Sigmoid colon (tissue), 3 donors: ENCODE measurements at regions not wholly inside any gene's neighbourhood (a gene's known extent, or its start where the extent isn't known, plus 50 kb on each side); places are given as distances from the start of the nearest gene placed in this dataset.

ENCODE experiments used
- CTCF ChIP-seq, 4 experiments: fragments of 450-650 bp in 3 of 4; fragments of 200-600 bp in 1 of 4; IDR thresholded peaks; one replicate each; pipeline ENCODE4 v1.5.1; 2016 to 2019; ENCODE audit warnings: antibody characterized with exemption in 4 of 4, mild to moderate bottlenecking in 3 of 4, moderate library complexity in 2 of 4
- POLR2A ChIP-seq, 2 donors: fragments of 450-650 bp; IDR thresholded peaks; one replicate each; pipeline ENCODE4 v1.6.1; 2016; ENCODE audit warnings: antibody characterized with exemption in 2 of 2, mild to moderate bottlenecking in 2 of 2, moderate library complexity in 2 of 2

GRCh38 chr6:33921745-33922144 is 117.9 kb upstream of the MLN start:
- TF ChIP-seq CTCF (IDR thresholded peaks at IDR 0.05) (no peak), POLR2A (IDR thresholded peaks at IDR 0.05) (no peak)
